ENCODE measurements at regions not wholly inside any gene's neighbourhood (a gene's known extent, or its start where the extent isn't known, plus 50 kb on each side); places are given as distances from the start of the nearest gene placed in this dataset.

- H3K4me3 Mint-ChIP-seq (ENCODE audit: unreplicated experiment) = no peak overlapping the region
- BruUV-seq (replicated peaks) = no TSS peak
- no peak for TF ChIP-seq CTCF (IDR thresholded peaks at IDR 0.05; ENCODE audit: unreplicated experiment)
- intact Hi-C loops (cut with micrococcal nuclease) = no loop called here
- H3K4me1 Mint-ChIP-seq (ENCODE audit: insufficient read depth, unreplicated experiment) = no peaks in the 10 kb centered on the region
- H3K27me3 Mint-ChIP-seq (ENCODE audit: insufficient read depth, unreplicated experiment) = no peaks in the 10 kb centered on the region
- no peaks in the 10 kb centered on the region for H3K36me3 Mint-ChIP-seq (ENCODE audit: insufficient read depth, unreplicated experiment)
- peaks cover 7% of the 10 kb centered on the region for H3K9me3 Mint-ChIP-seq (ENCODE audit: unreplicated experiment)
- POLR2A ChIA-PET = interaction anchor here (1.1 kb wide), 1 partner anchor 55 kb away, joined by 3 read pairs; no protein-coding TSS in a partner anchor
- DNase-seq (ENCODE audit: unreplicated experiment) = no peak
- no peak overlapping the region for H3K27ac Mint-ChIP-seq (ENCODE audit: low read depth, unreplicated experiment)
- CTCF ChIA-PET = interaction anchor here (1.8 kb wide), 1 partner anchor 26 kb away, joined by 6 read pairs; no protein-coding TSS in a partner anchor
Observed at GRCh38 chr4:100023800-100024199, 73.7 kb upstream of the H2AZ1 start.

- no peak for TF ChIP-seq CTCF (IDR thresholded peaks at IDR 0.05; ENCODE audit: unreplicated experiment)
- Mint-ChIP-seq H3K9me3 (ENCODE audit: unreplicated experiment) (peaks cover 7% of the 10 kb centered on the region), H3K36me3 (ENCODE audit: insufficient read depth, unreplicated experiment) (no peaks in the 10 kb centered on the region), H3K27ac (ENCODE audit: low read depth, unreplicated experiment) (no peak overlapping the region), H3K27me3 (ENCODE audit: insufficient read depth, unreplicated experiment) (no peaks in the 10 kb centered on the region), H3K4me1 (ENCODE audit: insufficient read depth, unreplicated experiment) (peaks cover 8% of the 10 kb centered on the region), H3K4me3 (ENCODE audit: unreplicated experiment) (no peak overlapping the region)
- DNase-seq (ENCODE audit: unreplicated experiment) = no peak
- ChIA-PET CTCF (interaction anchor here (1.8 kb wide), 1 partner anchor 25 kb away, joined by 6 read pairs; no protein-coding TSS in a partner anchor), POLR2A (no interaction called here)
- intact Hi-C loops (cut with micrococcal nuclease) = no loop called here
- BruUV-seq (replicated peaks) = no TSS peak
Observed at GRCh38 chr4:100022792-100023222, 72.7 kb upstream of the H2AZ1 start.

DNA sequence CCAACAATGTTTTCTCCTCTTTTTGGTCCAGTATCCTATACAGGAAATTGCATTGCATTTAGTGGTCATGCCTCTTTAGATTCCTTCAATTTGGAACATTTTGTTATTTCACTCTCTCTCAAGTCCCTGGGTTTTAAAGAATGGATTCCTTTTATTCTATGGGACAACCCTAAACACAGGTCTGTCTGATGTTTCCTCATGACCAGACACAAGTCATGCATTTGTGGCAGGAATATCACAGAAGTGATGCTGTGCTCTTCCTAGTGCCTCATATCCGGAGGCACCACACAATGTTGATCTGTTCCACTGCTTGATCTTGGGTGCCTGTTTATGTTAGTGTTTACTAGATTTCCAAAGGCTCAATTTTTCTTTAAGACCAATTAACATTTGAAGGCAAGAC lies 69.7 kb upstream of the H2AZ1 start:
- ChIA-PET CTCF (no interaction called here), POLR2A (interaction anchor here (0.6 kb wide), 1 partner anchor 506 kb away, joined by 3 read pairs; no protein-coding TSS in a partner anchor)
- H3K4me3 Mint-ChIP-seq (ENCODE audit: unreplicated experiment) = no peak overlapping the region
- H3K9me3 Mint-ChIP-seq (ENCODE audit: unreplicated experiment) = peaks cover 7% of the 10 kb centered on the region
- H3K36me3 Mint-ChIP-seq (ENCODE audit: insufficient read depth, unreplicated experiment) = no peaks in the 10 kb centered on the region
- H3K27ac Mint-ChIP-seq (ENCODE audit: low read depth, unreplicated experiment) = no peak overlapping the region
- intact Hi-C loops (cut with micrococcal nuclease) = no loop called here
- no peak for TF ChIP-seq CTCF (IDR thresholded peaks at IDR 0.05; ENCODE audit: unreplicated experiment)
- BruUV-seq (replicated peaks) = no TSS peak
- DNase-seq (ENCODE audit: unreplicated experiment) = no peak
- no peaks in the 10 kb centered on the region for H3K27me3 Mint-ChIP-seq (ENCODE audit: insufficient read depth, unreplicated experiment)
- H3K4me1 Mint-ChIP-seq (ENCODE audit: insufficient read depth, unreplicated experiment) = peaks cover 10% of the 10 kb centered on the region

DNA sequence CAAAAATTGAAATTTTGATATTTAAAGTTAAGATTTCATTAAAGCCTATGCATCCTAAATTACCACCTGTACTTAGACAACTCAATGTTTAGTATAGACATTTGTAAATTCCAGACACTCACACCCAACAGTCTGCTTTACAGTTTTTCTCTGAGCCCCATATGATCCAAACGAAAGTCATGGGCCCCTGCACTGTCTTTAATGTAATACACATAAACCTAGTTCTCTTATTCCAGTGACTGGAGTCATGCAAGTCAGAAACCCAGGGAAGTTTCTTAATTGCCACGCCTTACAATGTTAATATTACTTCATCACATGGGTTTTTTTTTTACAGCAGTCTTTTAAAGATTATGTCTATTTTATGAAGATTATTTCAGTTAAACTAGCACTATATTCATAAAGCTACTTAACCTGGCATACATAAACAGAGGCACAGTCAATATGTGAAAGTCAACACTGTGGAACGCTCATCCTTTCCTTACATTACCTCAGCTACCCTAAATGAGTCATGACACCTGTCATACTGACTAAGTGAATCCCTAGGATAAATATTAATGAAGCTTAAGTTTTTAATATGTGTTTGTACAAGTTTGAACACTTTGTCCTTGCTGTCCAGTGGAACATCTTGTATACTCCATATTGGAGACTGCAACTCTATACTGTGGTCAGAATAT lies 67.7 kb upstream of the H2AZ1 start:
- Mint-ChIP-seq H3K36me3 (ENCODE audit: insufficient read depth, unreplicated experiment) (no peaks in the 10 kb centered on the region), H3K27me3 (ENCODE audit: insufficient read depth, unreplicated experiment) (no peaks in the 10 kb centered on the region), H3K4me3 (ENCODE audit: unreplicated experiment) (peak overlapping the region; percentile 1), H3K9me3 (ENCODE audit: unreplicated experiment) (peaks cover 7% of the 10 kb centered on the region), H3K27ac (ENCODE audit: low read depth, unreplicated experiment) (peak overlapping the region; percentile 76), H3K4me1 (ENCODE audit: insufficient read depth, unreplicated experiment) (peaks cover 10% of the 10 kb centered on the region)
- intact Hi-C loops (cut with micrococcal nuclease) = no loop called here
- TF ChIP-seq CTCF (IDR thresholded peaks at IDR 0.05; ENCODE audit: unreplicated experiment) = no peak
- BruUV-seq (replicated peaks) = TSS peak; percentile 93
- peak; percentile 51 for DNase-seq (ENCODE audit: unreplicated experiment)
- POLR2A ChIA-PET = interaction anchor here (0.6 to 1.8 kb wide), 6 partner anchors 9 to 167 kb away, joined by 3 to 8 read pairs (median 4); no protein-coding TSS in a partner anchor
- CTCF ChIA-PET = interaction anchor here (0.6 to 1.4 kb wide), 8 partner anchors 8 to 1153 kb away, joined by 3 to 5 read pairs (median 3); no protein-coding TSS in a partner anchor
